Esophagus muscularis mucosa (tissue), 3 donors: ENCODE measurements at regions not wholly inside any gene's neighbourhood (a gene's known extent, or its start where the extent isn't known, plus 50 kb on each side); places are given as distances from the start of the nearest gene placed in this dataset.

Source experiments
- CTCF ChIP-seq, 3 experiments: fragments of 200-600 bp in 2 of 3; fragments of 450-650 bp in 1 of 3; sonication (generic) in 2 of 3; IDR thresholded peaks; one replicate each; pipeline ENCODE4 v1.5.1; 2017 to 2019; ENCODE audit warnings: antibody characterized with exemption in 3 of 3, mild to moderate bottlenecking in 2 of 3, moderate library complexity in 1 of 3
- POLR2A ChIP-seq: fragments of 450-650 bp; IDR thresholded peaks from one replicate; pipeline ENCODE4 v1.6.1; 2017; ENCODE audit warnings: antibody characterized with exemption, moderate library complexity, mild to moderate bottlenecking, low read depth

DNA sequence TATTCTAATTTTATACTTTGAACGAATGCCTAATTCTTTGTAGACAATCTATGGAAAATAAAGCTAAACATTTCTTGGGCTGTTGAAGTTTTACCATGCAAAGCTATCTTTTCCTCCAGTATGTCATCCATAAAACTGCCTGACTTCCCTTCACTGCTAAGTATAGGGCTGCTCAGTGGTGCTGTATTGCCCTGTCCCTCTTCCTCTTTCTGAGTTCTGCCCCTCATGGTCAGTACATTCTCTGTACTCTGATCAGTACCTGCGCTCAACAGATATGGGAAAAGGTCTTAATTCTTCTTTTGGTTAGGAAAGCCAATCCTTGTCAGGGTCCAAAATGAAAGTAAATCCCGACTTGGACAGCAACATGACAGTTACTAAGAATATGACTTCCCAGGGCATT lies 321.9 kb downstream of the RAD51AP2 start:
- TF ChIP-seq CTCF (IDR thresholded peaks at IDR 0.05) (no peak), POLR2A (no peak)
